Vagina (tissue), 2 donors: ENCODE measurements at regions not wholly inside any gene's neighbourhood (a gene's known extent, or its start where the extent isn't known, plus 50 kb on each side); places are given as distances from the start of the nearest gene placed in this dataset.
"Not testable (repeated sequence)": the region's sequence is repeated elsewhere in the genome, so short reads cannot be mapped to it uniquely, and the experiment has no call there.

ENCODE experiments used
- DNase-seq, 2 donors: peaks; one replicate each; pipeline ENCODE4 v3.0.0-alpha.2; 2017; ENCODE audit errors: extremely low spot score in 2 of 2
- H3K27ac ChIP-seq: fragments of 200-600 bp; sonication (generic); one replicate; pipeline ENCODE4 v1.5.1; 2019
- H3K27me3 ChIP-seq: fragments of 200-600 bp; sonication (generic); one replicate; pipeline ENCODE4 v1.5.1; 2019
- H3K36me3 ChIP-seq, 2 donors: fragments of 200-600 bp; sonication (generic); one replicate each; pipeline ENCODE4 v1.5.1; 2017 to 2019
- H3K4me1 ChIP-seq: fragments of 200-600 bp; sonication (generic); one replicate; pipeline ENCODE4 v1.5.1; 2019
- H3K4me3 ChIP-seq, 2 donors: fragments of 200-600 bp; sonication (generic); 1 replicate in 1 of 2; 2 replicates in 1 of 2; pipeline ENCODE4 v1.5.1; 2016 to 2019
- H3K9me3 ChIP-seq: fragments of 200-600 bp; sonication (generic); one replicate; pipeline ENCODE4 v1.5.1; 2019
- CTCF ChIP-seq, 3 experiments: fragments of 450-650 bp in 2 of 3; fragments of 200-600 bp in 1 of 3; sonication (generic) in 1 of 3; IDR thresholded peaks; one replicate each; pipeline ENCODE4 v1.5.1; 2017 to 2019; ENCODE audit warnings: antibody characterized with exemption in 3 of 3, mild to moderate bottlenecking in 2 of 3, moderate library complexity in 2 of 3
- POLR2A ChIP-seq, 2 donors: fragments of 450-650 bp; IDR thresholded peaks; one replicate each; pipeline ENCODE4 v1.6.1; 2017; ENCODE audit warnings: antibody characterized with exemption in 2 of 2, mild to moderate bottlenecking in 2 of 2, moderate library complexity in 2 of 2
- POLR2AphosphoS5 ChIP-seq, 2 donors: sonication (generic); formaldehyde crosslinking; IDR thresholded peaks; one replicate each; pipeline ENCODE4 v1.9.0; 2017; ENCODE audit warnings: antibody characterized with exemption in 2 of 2, mild to moderate bottlenecking in 2 of 2, low read depth in 1 of 2; ENCODE audit not compliant: insufficient read depth in 1 of 2
- intact Hi-C: fragments of 100-400 bp; cut with DNase I; formaldehyde crosslinking; loops from one replicate; pipeline ENCODE4 v1.15.1; 2023

- TF ChIP-seq POLR2AphosphoS5 (IDR thresholded peaks at IDR 0.05; ENCODE audit: insufficient read depth in 1 of 2, low read depth in 1 of 2) (no peak), CTCF (IDR thresholded peaks at IDR 0.05) (no peak), POLR2A (IDR thresholded peaks at IDR 0.05) (no peak)
- no peaks in the 10 kb centered on the region for H3K4me1 ChIP-seq
- no peak for DNase-seq
- no peaks in the 10 kb centered on the region for H3K9me3 ChIP-seq
- H3K27ac ChIP-seq = no peak overlapping the region
- no peaks in the 10 kb centered on the region for H3K27me3 ChIP-seq
- H3K4me3 ChIP-seq = no peak overlapping the region
- intact Hi-C loops = no loop called here
- no peaks in the 10 kb centered on the region for H3K36me3 ChIP-seq
Observed at GRCh38 chr7:67916571-67917436, 920.2 kb downstream of the TYW1 start.

GRCh38 chr7:67917437-67917755 lies 920.8 kb downstream of the TYW1 start:
- no peaks in the 10 kb centered on the region for H3K9me3 ChIP-seq
- H3K4me3 ChIP-seq = no peak overlapping the region
- no peaks in the 10 kb centered on the region for H3K36me3 ChIP-seq
- DNase-seq = no peak
- intact Hi-C loops = no loop called here
- H3K4me1 ChIP-seq = no peaks in the 10 kb centered on the region
- no peaks in the 10 kb centered on the region for H3K27me3 ChIP-seq
- H3K27ac ChIP-seq = no peak overlapping the region
- TF ChIP-seq CTCF (IDR thresholded peaks at IDR 0.05) = no peak
- TF ChIP-seq POLR2AphosphoS5 (IDR thresholded peaks at IDR 0.05; ENCODE audit: insufficient read depth in 1 of 2, low read depth in 1 of 2) = no peak
- TF ChIP-seq POLR2A (IDR thresholded peaks at IDR 0.05) = no peak

- Histone ChIP-seq H3K4me1 (no peaks in the 10 kb centered on the region), H3K27me3 (no peaks in the 10 kb centered on the region), H3K9me3 (no peaks in the 10 kb centered on the region), H3K36me3 (no peaks in the 10 kb centered on the region), H3K4me3 (no peak overlapping the region), H3K27ac (no peak overlapping the region)
- intact Hi-C loops = no loop called here
- TF ChIP-seq POLR2A (IDR thresholded peaks at IDR 0.05) = no peak
- no peak for TF ChIP-seq POLR2AphosphoS5 (IDR thresholded peaks at IDR 0.05; ENCODE audit: insufficient read depth in 1 of 2, low read depth in 1 of 2)
- TF ChIP-seq CTCF (IDR thresholded peaks at IDR 0.05) = no peak
- no peak for DNase-seq
Observed at GRCh38 chr7:67918158-67918557, 921.5 kb downstream of the TYW1 start.

GRCh38 chr7:67923286-67923685 lies 926.7 kb downstream of the TYW1 start:
- Histone ChIP-seq H3K27me3 (no peaks in the 10 kb centered on the region), H3K4me1 (no peaks in the 10 kb centered on the region), H3K4me3 (no peak overlapping the region), H3K9me3 (no peaks in the 10 kb centered on the region), H3K36me3 (no peaks in the 10 kb centered on the region), H3K27ac (no peak overlapping the region)
- intact Hi-C loops = no loop called here
- no peak for DNase-seq
- no peak for TF ChIP-seq POLR2AphosphoS5 (IDR thresholded peaks at IDR 0.05; ENCODE audit: insufficient read depth in 1 of 2, low read depth in 1 of 2)
- no peak for TF ChIP-seq POLR2A (IDR thresholded peaks at IDR 0.05)
- no peak for TF ChIP-seq CTCF (IDR thresholded peaks at IDR 0.05)

GRCh38 chr7:67928141-67928540 lies 931.5 kb downstream of the TYW1 start:
- no peaks in the 10 kb centered on the region for H3K4me1 ChIP-seq
- no peak overlapping the region for H3K27ac ChIP-seq
- TF ChIP-seq CTCF (IDR thresholded peaks at IDR 0.05) = no peak
- no peak for TF ChIP-seq POLR2A (IDR thresholded peaks at IDR 0.05)
- no peak for TF ChIP-seq POLR2AphosphoS5 (IDR thresholded peaks at IDR 0.05; ENCODE audit: insufficient read depth in 1 of 2, low read depth in 1 of 2)
- H3K9me3 ChIP-seq = no peaks in the 10 kb centered on the region
- DNase-seq = no peak
- intact Hi-C loops = no loop called here
- H3K4me3 ChIP-seq = no peak overlapping the region
- H3K27me3 ChIP-seq = no peaks in the 10 kb centered on the region
- H3K36me3 ChIP-seq = no peaks in the 10 kb centered on the region

GRCh38 chr7:67936447-67936846 lies 939.8 kb downstream of the TYW1 start:
- H3K4me3 ChIP-seq, DNase-seq, H3K4me1 ChIP-seq, H3K36me3 ChIP-seq, H3K27ac ChIP-seq, H3K9me3 ChIP-seq, intact Hi-C loops, H3K27me3 ChIP-seq: not testable (repeated sequence)
